HG03520 (cell line): ENCODE measurements at regions not wholly inside any gene's neighbourhood (a gene's known extent, or its start where the extent isn't known, plus 50 kb on each side); places are given as distances from the start of the nearest gene placed in this dataset.

ENCODE experiments used
- ATAC-seq: cut with Tn5 transposase; IDR thresholded peaks from one replicate; pipeline ENCODE4 v1.9.1; 2021; ENCODE audit warnings: mild to moderate bottlenecking, moderate library complexity; ENCODE audit not compliant: unreplicated experiment

- no peak for ATAC-seq
Observed at GRCh38 chr15:61743345-61743909, 316.8 kb downstream of the VPS13C start.

GRCh38 chr15:61742591-61742990 lies 317.7 kb downstream of the VPS13C start:
- ATAC-seq = no peak

- no peak for ATAC-seq
Observed at GRCh38 chr15:61736790-61737189, 323.5 kb downstream of the VPS13C start.

- no peak for ATAC-seq
Observed at GRCh38 chr15:61731099-61731498, 329.1 kb downstream of the VPS13C start.

- no peak for ATAC-seq
Observed at GRCh38 chr15:61729646-61730045, 330.6 kb downstream of the VPS13C start.

GRCh38 chr15:61726166-61726565 lies 334.1 kb downstream of the VPS13C start:
- no peak for ATAC-seq

- ATAC-seq = no peak
Observed at GRCh38 chr15:61725251-61725650, 335.0 kb downstream of the VPS13C start.

- ATAC-seq = no peak
Observed at GRCh38 chr15:61724251-61724939, 335.9 kb downstream of the VPS13C start.

GRCh38 chr15:61721418-61721817 lies 338.8 kb downstream of the VPS13C start:
- ATAC-seq = no peak

- no peak for ATAC-seq
Observed at GRCh38 chr15:61720197-61720704, 340.0 kb downstream of the VPS13C start.

GRCh38 chr15:61715082-61715481 lies 345.2 kb downstream of the VPS13C start:
- ATAC-seq = no peak

GRCh38 chr15:61712129-61712759 lies 348.0 kb downstream of the VPS13C start:
- ATAC-seq = no peak

GRCh38 chr15:61702224-61703020 lies 357.8 kb downstream of the VPS13C start:
- no peak for ATAC-seq

- ATAC-seq = no peak
Observed at GRCh38 chr15:61701455-61701854, 358.8 kb downstream of the VPS13C start.

GRCh38 chr15:61700803-61701202 lies 359.4 kb downstream of the VPS13C start:
- no peak for ATAC-seq

- no peak for ATAC-seq
Observed at GRCh38 chr15:61697796-61698195, 362.5 kb downstream of the VPS13C start.

GRCh38 chr15:61689067-61689466 lies 371.2 kb downstream of the VPS13C start:
- no peak for ATAC-seq

GRCh38 chr15:61687651-61688050 lies 372.6 kb downstream of the VPS13C start:
- ATAC-seq = no peak

- no peak for ATAC-seq
Observed at GRCh38 chr15:61687124-61687523, 373.1 kb downstream of the VPS13C start.

- ATAC-seq = no peak
Observed at GRCh38 chr15:61685971-61686370, 374.3 kb downstream of the VPS13C start.

GRCh38 chr15:61685534-61685933 lies 374.7 kb downstream of the VPS13C start:
- no peak for ATAC-seq
